Umbilical cord (tissue), 1 donor: ENCODE measurements at regions not wholly inside any gene's neighbourhood (a gene's known extent, or its start where the extent isn't known, plus 50 kb on each side); places are given as distances from the start of the nearest gene placed in this dataset.

Source experiments
- DNase-seq: peaks from one replicate; pipeline ENCODE4 v3.0.0-alpha.2; 2015; ENCODE audit warnings: low spot score

GRCh38 chr5:174287761-174288160, 242.3 kb downstream of the NSG2 start:
- DNase-seq: no peak

- no peak for DNase-seq
Observed at GRCh38 chr5:174288439-174288838, 242.9 kb downstream of the NSG2 start.

GRCh38 chr5:174291162-174291561, 245.7 kb downstream of the NSG2 start:
- peak; percentile 6 for DNase-seq

- no peak for DNase-seq
Observed at GRCh38 chr5:174292348-174292747, 246.8 kb downstream of the NSG2 start.

GRCh38 chr5:174293006-174293405, 247.5 kb downstream of the NSG2 start:
- no peak for DNase-seq

GRCh38 chr5:174293481-174293880, 248.0 kb downstream of the NSG2 start:
- no peak for DNase-seq

- no peak for DNase-seq
Observed at GRCh38 chr5:174294891-174295620, 249.6 kb downstream of the NSG2 start.

GRCh38 chr5:174295702-174296436, 250.4 kb downstream of the NSG2 start:
- DNase-seq: no peak

- DNase-seq: no peak
Observed at GRCh38 chr5:174300118-174300940, 254.8 kb downstream of the NSG2 start.

- peak; percentile 44 for DNase-seq
Observed at GRCh38 chr5:174300941-174301761, 255.6 kb downstream of the NSG2 start.

GRCh38 chr5:174301848-174302625, 256.5 kb downstream of the NSG2 start:
- DNase-seq: no peak

GRCh38 chr5:174303035-174303434, 257.5 kb downstream of the NSG2 start:
- no peak for DNase-seq

GRCh38 chr5:174303437-174304045, 258.0 kb downstream of the NSG2 start:
- no peak for DNase-seq

GRCh38 chr5:174305241-174305681, 259.8 kb downstream of the NSG2 start:
- no peak for DNase-seq

GRCh38 chr5:174306345-174307030, 261.0 kb downstream of the NSG2 start:
- no peak for DNase-seq

- DNase-seq: no peak
Observed at GRCh38 chr5:174307031-174307408, 261.5 kb downstream of the NSG2 start.

- DNase-seq: no peak
Observed at GRCh38 chr5:174307656-174308271, 262.3 kb downstream of the NSG2 start.

- DNase-seq: no peak
Observed at GRCh38 chr5:174309131-174309795, 263.8 kb downstream of the NSG2 start.

- no peak for DNase-seq
Observed at GRCh38 chr5:174310243-174310642, 264.7 kb downstream of the NSG2 start.
